ENCODE measurements at regions not wholly inside any gene's neighbourhood (a gene's known extent, or its start where the extent isn't known, plus 50 kb on each side); places are given as distances from the start of the nearest gene placed in this dataset.

GRCh38 chr6:135572051-135572450 lies 74.5 kb upstream of the AHI1 start:
- no peak for DNase-seq (ENCODE audit: low read depth)
- H3K4me3 ChIP-seq (ENCODE audit: low read depth, low read length): no peak overlapping the region
- no peak for TF ChIP-seq MAX (IDR thresholded peaks at IDR 0.05; ENCODE audit: low read depth, low read length)
- TF ChIP-seq CTCF (IDR thresholded peaks at IDR 0.05; ENCODE audit: low read depth, low read length): no peak
- TF ChIP-seq POLR2A (IDR thresholded peaks at IDR 0.05; ENCODE audit: extremely low read depth, insufficient read length): no peak
- no peak for TF ChIP-seq MYC (IDR thresholded peaks at IDR 0.05; ENCODE audit: low read depth, low read length)

DNA sequence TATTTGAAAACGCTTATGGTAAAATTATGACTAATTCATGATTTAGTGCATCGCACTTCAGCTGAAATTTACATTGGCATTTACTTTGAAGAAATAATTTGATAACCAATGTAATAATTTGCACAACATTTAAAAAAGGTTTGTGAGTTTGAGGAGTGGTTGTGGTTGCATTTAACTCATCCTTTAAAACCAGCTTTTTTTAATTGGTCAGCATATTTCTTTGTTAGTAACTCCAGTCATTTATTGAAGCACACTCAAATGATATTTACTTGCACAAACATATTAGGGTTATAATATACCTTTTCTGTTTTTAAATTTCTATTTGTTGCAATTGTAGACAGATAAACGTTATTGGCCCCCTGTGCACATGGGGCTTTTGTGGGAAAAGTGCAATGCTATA lies 78.1 kb upstream of the AHI1 start:
- DNase-seq (ENCODE audit: low read depth): no peak
- TF ChIP-seq MYC (IDR thresholded peaks at IDR 0.05; ENCODE audit: low read depth, low read length) (no peak), POLR2A (IDR thresholded peaks at IDR 0.05; ENCODE audit: extremely low read depth, insufficient read length) (no peak)
- H3K4me3 ChIP-seq (ENCODE audit: low read depth, low read length): no peak overlapping the region

DNA sequence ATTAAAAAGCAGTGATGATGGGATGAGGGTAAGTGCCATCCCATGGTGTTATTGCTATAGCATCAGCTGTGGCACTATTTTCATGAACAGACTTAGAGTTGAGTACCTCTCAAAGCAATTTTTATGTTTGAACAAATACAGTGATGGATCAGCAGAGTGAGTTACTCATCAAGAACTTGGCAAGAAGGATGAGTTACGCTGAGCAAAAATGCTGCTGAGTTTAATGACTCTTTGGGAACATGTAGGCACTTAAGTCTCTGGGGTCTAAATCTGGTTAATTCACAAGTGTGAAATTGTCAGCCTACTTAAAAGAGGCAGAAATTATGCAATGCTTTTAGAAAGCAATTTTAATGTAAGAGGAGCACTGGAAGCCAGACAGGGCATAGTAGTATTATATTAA lies 78.5 kb upstream of the AHI1 start:
- DNase-seq (ENCODE audit: low read depth): no peak
- no peak overlapping the region for H3K4me3 ChIP-seq (ENCODE audit: low read depth, low read length)
- no peak for TF ChIP-seq POLR2A (IDR thresholded peaks at IDR 0.05; ENCODE audit: extremely low read depth, insufficient read length)
- no peak for TF ChIP-seq CTCF (IDR thresholded peaks at IDR 0.05; ENCODE audit: low read depth, low read length)
- no peak for TF ChIP-seq MYC (IDR thresholded peaks at IDR 0.05; ENCODE audit: low read depth, low read length)
- no peak for TF ChIP-seq MAX (IDR thresholded peaks at IDR 0.05; ENCODE audit: low read depth, low read length)

DNA sequence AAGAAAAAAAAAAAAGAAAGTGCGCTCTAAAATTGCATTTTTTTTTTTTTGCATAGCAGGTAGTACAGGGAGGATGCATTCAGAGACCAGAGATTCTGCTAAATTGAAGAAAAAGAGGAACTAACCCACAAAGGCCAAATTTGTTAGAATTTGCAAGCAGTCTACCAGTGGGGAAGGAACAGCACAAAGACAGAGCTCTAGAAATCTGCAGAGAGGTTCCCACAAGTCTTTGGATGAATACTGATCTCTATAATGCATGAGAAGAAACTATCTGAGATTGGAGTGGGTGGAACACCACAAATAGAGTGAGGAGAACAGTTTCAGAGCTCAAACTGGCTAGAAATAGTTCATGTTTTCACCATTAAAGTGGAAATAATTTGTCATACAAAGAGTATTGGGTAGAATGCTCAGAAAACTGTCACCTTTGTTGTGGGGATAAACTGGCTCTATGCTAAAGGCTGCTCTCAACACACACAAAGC lies 79.6 kb upstream of the AHI1 start:
- H3K4me3 ChIP-seq (ENCODE audit: low read depth, low read length): no peak overlapping the region
- peak; percentile 25 for DNase-seq (ENCODE audit: low read depth)
- TF ChIP-seq CTCF (IDR thresholded peaks at IDR 0.05; ENCODE audit: low read depth, low read length) (no peak), MAX (IDR thresholded peaks at IDR 0.05; ENCODE audit: low read depth, low read length) (no peak), MYC (IDR thresholded peaks at IDR 0.05; ENCODE audit: low read depth, low read length) (no peak), POLR2A (IDR thresholded peaks at IDR 0.05; ENCODE audit: extremely low read depth, insufficient read length) (no peak)

- no peak for DNase-seq (ENCODE audit: low read depth)
- TF ChIP-seq CTCF (IDR thresholded peaks at IDR 0.05; ENCODE audit: low read depth, low read length): no peak
- TF ChIP-seq MYC (IDR thresholded peaks at IDR 0.05; ENCODE audit: low read depth, low read length): no peak
- no peak for TF ChIP-seq POLR2A (IDR thresholded peaks at IDR 0.05; ENCODE audit: extremely low read depth, insufficient read length)
- TF ChIP-seq MAX (IDR thresholded peaks at IDR 0.05; ENCODE audit: low read depth, low read length): no peak
- H3K4me3 ChIP-seq (ENCODE audit: low read depth, low read length): no peak overlapping the region
Observed at GRCh38 chr6:135578976-135579375, 81.4 kb upstream of the AHI1 start.

GRCh38 chr6:135581211-135581610 lies 83.7 kb upstream of the AHI1 start:
- no peak overlapping the region for H3K4me3 ChIP-seq (ENCODE audit: low read depth, low read length)
- no peak for TF ChIP-seq MAX (IDR thresholded peaks at IDR 0.05; ENCODE audit: low read depth, low read length)
- no peak for TF ChIP-seq POLR2A (IDR thresholded peaks at IDR 0.05; ENCODE audit: extremely low read depth, insufficient read length)
- TF ChIP-seq MYC (IDR thresholded peaks at IDR 0.05; ENCODE audit: low read depth, low read length): no peak
- TF ChIP-seq CTCF (IDR thresholded peaks at IDR 0.05; ENCODE audit: low read depth, low read length): no peak
- DNase-seq (ENCODE audit: low read depth): no peak
